ENCODE measurements at regions not wholly inside any gene's neighbourhood (a gene's known extent, or its start where the extent isn't known, plus 50 kb on each side); places are given as distances from the start of the nearest gene placed in this dataset.
A peak's percentile ranks its signal among the peaks of the same experiment; 100 is the strongest.
"Not testable (repeated sequence)": the region's sequence is repeated elsewhere in the genome, so short reads cannot be mapped to it uniquely, and the experiment has no call there.

DNA sequence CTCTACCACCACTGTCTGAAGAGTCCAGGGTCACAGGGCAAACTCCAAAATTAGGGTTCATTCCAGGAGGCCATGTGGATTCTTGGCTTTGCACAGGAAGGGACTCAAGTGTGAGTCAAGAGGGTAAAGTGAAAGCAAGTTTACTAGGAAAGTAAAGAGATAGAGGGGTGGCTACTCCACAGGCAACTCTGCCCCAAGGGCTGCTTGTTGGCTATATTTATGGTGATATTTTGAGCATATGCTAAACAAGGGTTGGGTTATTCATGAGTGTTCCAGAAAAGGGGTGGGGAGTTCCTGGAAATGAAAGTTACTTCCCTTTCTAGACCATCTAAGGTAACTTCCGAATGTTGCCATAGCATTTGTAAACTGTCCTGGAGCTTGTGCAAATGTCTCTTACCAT is 1222.0 kb upstream of the TENM3 start:
- intact Hi-C loops (cut with DNase I): no loop called here
- Histone ChIP-seq H3K4me3 (no peak overlapping the region), H3K9me3 (peaks cover 0 to 3% (median 0%) of the 10 kb centered on the region in 3 donors), H3K27ac (no peak overlapping the region), H3K36me3 (replicated peaks in 1 of 2; ENCODE audit: insufficient read depth in 1 of 2, low read depth in 2 of 2) (no peaks in the 10 kb centered on the region), H3K27me3 (no peaks in the 10 kb centered on the region), H3K4me1 (no peaks in the 10 kb centered on the region)
- TF ChIP-seq, protein P1, sequence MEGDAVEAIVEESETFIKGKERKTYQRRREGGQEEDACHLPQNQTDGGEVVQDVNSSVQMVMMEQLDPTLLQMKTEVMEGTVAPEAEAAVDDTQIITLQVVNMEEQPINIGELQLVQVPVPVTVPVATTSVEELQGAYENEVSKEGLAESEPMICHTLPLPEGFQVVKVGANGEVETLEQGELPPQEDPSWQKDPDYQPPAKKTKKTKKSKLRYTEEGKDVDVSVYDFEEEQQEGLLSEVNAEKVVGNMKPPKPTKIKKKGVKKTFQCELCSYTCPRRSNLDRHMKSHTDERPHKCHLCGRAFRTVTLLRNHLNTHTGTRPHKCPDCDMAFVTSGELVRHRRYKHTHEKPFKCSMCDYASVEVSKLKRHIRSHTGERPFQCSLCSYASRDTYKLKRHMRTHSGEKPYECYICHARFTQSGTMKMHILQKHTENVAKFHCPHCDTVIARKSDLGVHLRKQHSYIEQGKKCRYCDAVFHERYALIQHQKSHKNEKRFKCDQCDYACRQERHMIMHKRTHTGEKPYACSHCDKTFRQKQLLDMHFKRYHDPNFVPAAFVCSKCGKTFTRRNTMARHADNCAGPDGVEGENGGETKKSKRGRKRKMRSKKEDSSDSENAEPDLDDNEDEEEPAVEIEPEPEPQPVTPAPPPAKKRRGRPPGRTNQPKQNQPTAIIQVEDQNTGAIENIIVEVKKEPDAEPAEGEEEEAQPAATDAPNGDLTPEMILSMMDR (IDR thresholded peaks at IDR 0.05): no peak
- no peak for TF ChIP-seq POLR2A (IDR thresholded peaks at IDR 0.05)
- 77 to 79% methylated on average over 1 of the region's 1 CpG for WGBS, 2 donors
- ATAC-seq (no peak), DNase-seq (no peak)

DNA sequence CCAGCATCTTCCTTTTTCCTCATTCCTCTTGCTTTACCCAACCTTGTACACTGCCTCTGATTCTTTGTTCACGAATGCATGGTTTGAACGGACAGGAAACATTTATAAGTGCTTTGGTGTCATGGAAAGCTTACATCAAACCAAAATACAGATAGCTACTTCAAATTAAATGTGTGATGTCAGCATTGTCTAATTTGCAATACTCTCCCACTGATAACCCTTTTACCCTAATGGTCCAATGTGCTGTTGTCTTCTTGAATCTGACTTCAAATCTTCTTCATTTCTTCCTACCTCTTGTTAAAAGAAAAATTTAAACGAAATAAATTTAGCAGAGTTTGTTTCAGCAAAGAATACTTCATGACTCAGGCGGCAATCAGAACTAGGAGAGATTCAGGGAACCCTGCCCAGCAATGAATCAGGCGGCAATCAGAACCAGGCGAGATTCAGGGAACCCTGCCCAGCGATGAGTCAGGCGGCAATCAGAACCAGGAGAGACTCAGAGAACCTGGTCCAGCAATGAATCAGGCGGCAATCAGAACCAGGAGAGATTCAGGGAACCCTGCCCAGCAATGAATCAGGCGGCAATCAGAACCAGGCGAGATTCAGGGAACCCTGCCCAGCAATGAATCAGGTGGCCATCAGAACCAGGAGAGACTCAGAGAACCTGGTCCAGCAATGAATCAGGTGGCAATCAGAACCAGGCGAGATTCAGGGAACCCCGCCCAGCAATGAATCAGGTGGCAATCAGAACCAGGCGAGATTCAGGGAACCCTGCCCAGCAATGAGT is 1212.9 kb upstream of the TENM3 start:
- H3K36me3 ChIP-seq (replicated peaks in 1 of 2; ENCODE audit: insufficient read depth in 1 of 2, low read depth in 2 of 2); H3K27me3 ChIP-seq; intact Hi-C loops (cut with DNase I); H3K27ac ChIP-seq; H3K4me1 ChIP-seq; H3K9me3 ChIP-seq; ATAC-seq; H3K4me3 ChIP-seq: not testable (repeated sequence)
- 72 to 74% methylated on average over 14 of the region's 14 CpGs for WGBS, 2 donors
- DNase-seq: peak in 1 of 4 donors; percentile 7

DNA sequence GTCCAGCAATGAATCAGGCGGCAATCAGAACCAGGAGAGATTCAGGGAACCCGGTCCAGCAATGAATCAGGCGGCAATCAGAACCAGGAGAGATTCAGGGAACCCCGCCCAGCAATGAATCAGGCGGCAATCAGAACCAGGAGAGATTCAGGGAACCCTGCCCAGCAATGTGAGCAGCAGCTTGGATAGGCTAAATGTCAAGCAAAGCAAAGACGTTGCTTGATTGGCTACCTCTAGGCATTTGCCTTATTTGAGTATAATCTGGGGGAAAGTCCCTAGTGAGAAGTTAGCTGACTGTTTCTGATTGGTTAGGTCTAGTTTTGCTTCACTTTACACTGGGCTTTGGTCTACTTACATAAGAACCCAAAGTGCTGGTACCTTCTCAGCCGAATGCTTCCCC is 1212.2 kb upstream of the TENM3 start:
- Histone ChIP-seq H3K36me3 (replicated peaks in 1 of 2; ENCODE audit: insufficient read depth in 1 of 2, low read depth in 2 of 2) (no peaks in the 10 kb centered on the region), H3K27me3 (no peaks in the 10 kb centered on the region), H3K4me3 (no peak overlapping the region), H3K27ac (no peak overlapping the region), H3K9me3 (no peaks in the 10 kb centered on the region), H3K4me1 (no peaks in the 10 kb centered on the region)
- DNase-seq (no peak), ATAC-seq (no peak)
- TF ChIP-seq, protein P1 (IDR thresholded peaks at IDR 0.05): no peak
- TF ChIP-seq POLR2A (IDR thresholded peaks at IDR 0.05): no peak
- intact Hi-C loops (cut with DNase I): no loop called here
- WGBS, 2 donors: 78 to 83% methylated on average over 7 of the region's 7 CpGs

DNA sequence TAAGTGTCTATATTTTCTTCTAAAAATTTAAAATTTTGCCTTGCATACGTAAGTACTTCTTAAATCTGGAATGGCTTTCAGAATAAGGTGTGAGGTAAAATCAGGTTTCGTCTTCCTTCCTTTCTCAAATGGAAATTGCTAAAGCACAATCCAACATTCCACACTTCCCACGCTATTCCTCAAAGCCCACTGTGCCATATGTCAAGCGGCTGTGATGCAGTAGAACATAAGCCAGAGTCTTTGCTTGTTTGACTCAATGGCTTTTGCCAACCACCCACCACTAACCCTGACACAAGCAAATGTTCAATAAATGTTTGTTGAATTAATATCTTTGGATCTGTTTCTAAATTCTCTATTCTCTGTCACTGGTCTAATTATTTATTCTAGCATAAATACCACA is 1199.7 kb upstream of the TENM3 start:
- no peaks in the 10 kb centered on the region for H3K4me1 ChIP-seq
- no peak overlapping the region for H3K27ac ChIP-seq
- no peak overlapping the region for H3K4me3 ChIP-seq
- WGBS, 2 donors: 58 to 74% methylated on average over 4 of the region's 4 CpGs
- H3K9me3 ChIP-seq: peaks cover 0 to 2% (median 0%) of the 10 kb centered on the region in 3 donors
- TF ChIP-seq, protein P1 (IDR thresholded peaks at IDR 0.05): no peak
- TF ChIP-seq POLR2A (IDR thresholded peaks at IDR 0.05): no peak
- ATAC-seq (no peak), DNase-seq (no peak)
- H3K27me3 ChIP-seq: no peaks in the 10 kb centered on the region
- intact Hi-C loops (cut with DNase I): no loop called here
- H3K36me3 ChIP-seq (replicated peaks in 1 of 2; ENCODE audit: insufficient read depth in 1 of 2, low read depth in 2 of 2): no peaks in the 10 kb centered on the region

DNA sequence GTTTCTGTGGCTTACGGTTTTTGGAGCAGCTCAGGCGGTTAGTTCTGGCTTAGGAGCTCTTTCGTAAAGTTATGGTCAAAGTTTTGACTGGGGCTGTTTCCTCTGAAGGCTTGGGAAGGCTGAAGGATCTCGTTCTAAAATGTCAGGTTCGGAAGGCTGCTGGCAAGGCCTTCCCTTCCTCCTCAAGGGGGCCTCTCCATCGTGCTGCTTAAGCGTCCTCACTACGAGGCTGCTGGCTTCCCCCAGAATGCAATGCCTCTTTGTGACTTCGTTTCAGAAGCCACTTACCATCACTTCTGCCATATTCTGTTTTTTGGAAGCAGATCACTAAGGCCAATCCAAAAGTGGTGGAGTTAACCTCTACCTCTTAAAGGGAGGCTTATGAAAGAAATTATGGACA is 1196.4 kb upstream of the TENM3 start:
- no peak for DNase-seq
- no peak overlapping the region for H3K4me3 ChIP-seq
- intact Hi-C loops (cut with DNase I): no loop called here
- 49 to 65% methylated on average over 9 of the region's 9 CpGs for WGBS, 2 donors
- H3K36me3 ChIP-seq (replicated peaks in 1 of 2; ENCODE audit: insufficient read depth in 1 of 2, low read depth in 2 of 2): no peaks in the 10 kb centered on the region
- H3K4me1 ChIP-seq: no peaks in the 10 kb centered on the region
- ATAC-seq: no peak
- H3K9me3 ChIP-seq: peaks cover 0 to 2% (median 0%) of the 10 kb centered on the region in 3 donors
- no peak for TF ChIP-seq POLR2A (IDR thresholded peaks at IDR 0.05)
- TF ChIP-seq, protein P1 (IDR thresholded peaks at IDR 0.05): no peak
- no peaks in the 10 kb centered on the region for H3K27me3 ChIP-seq
- H3K27ac ChIP-seq: no peak overlapping the region
